A673 (cell line): ENCODE measurements at regions not wholly inside any gene's neighbourhood (a gene's known extent, or its start where the extent isn't known, plus 50 kb on each side); places are given as distances from the start of the nearest gene placed in this dataset.

Experiments used
- BruUV-seq: library from RNA; stranded (reverse); fragments of 400-500 nt; replicated peaks from 2 replicates; lab custom pipeline; 2021; lab: Mats Ljungman, UMichigan
- CTCF ChIA-PET: fragments of 300-600 bp; sonication (Branson Sonifier 250); formaldehyde crosslinking; loops from one replicate; lab custom pipeline; 2022; ENCODE audit warnings: antibody characterized with exemption; lab: Charles Lee
- POLR2A ChIA-PET: fragments of 300-600 bp; sonication (Branson Sonifier 250); formaldehyde crosslinking; loops from one replicate; lab custom pipeline; 2022; ENCODE audit warnings: antibody characterized with exemption; ENCODE audit not compliant: low non-redundant PET; lab: Charles Lee
- DNase-seq: peaks from one replicate; pipeline ENCODE4 v3.0.0-alpha.2; 2015; ENCODE audit warnings: low spot score
- H3K27ac ChIP-seq: fragments of 200-600 bp; sonication (generic); 2 replicates; pipeline ENCODE4 v1.5.1; 2016; ENCODE audit warnings: mixed run types, low read depth, mild to moderate bottlenecking, mixed read lengths, antibody characterized with exemption, low read length; ENCODE audit not compliant: poor library complexity, severe bottlenecking
- H3K27me3 ChIP-seq: fragments of 200-600 bp; sonication (generic); replicated peaks from 2 replicates; pipeline ENCODE4 v1.6.1; 2017; ENCODE audit warnings: mixed run types, low read depth, mild to moderate bottlenecking, mixed read lengths, antibody characterized with exemption, low read length; ENCODE audit not compliant: insufficient read depth, poor library complexity
- H3K36me3 ChIP-seq: fragments of 200-600 bp; sonication (generic); 2 replicates; pipeline ENCODE4 v1.6.1; 2016; ENCODE audit warnings: mixed run types, mild to moderate bottlenecking, mixed read lengths, antibody characterized with exemption, low read length; ENCODE audit not compliant: insufficient read depth, poor library complexity, severe bottlenecking
- H3K4me1 ChIP-seq: fragments of 200-600 bp; sonication (generic); 2 replicates; pipeline ENCODE4 v1.6.1; 2017; ENCODE audit warnings: mixed run types, mild to moderate bottlenecking, mixed read lengths, antibody characterized with exemption, low read length; ENCODE audit not compliant: insufficient read depth, poor library complexity, severe bottlenecking
- H3K4me3 ChIP-seq: fragments of 200-600 bp; sonication (generic); 2 replicates; pipeline ENCODE4 v1.5.1; 2016; ENCODE audit warnings: low read depth, mixed run types, mild to moderate bottlenecking, mixed read lengths, low read length; ENCODE audit not compliant: poor library complexity, severe bottlenecking
- H3K9me3 ChIP-seq: fragments of 200-600 bp; sonication (generic); 2 replicates; pipeline ENCODE4 v1.6.1; 2016; ENCODE audit warnings: mixed run types, low read depth, mild to moderate bottlenecking, mixed read lengths, antibody characterized with exemption, low read length; ENCODE audit not compliant: poor library complexity, severe bottlenecking
- CTCF ChIP-seq: fragments of 300-800, 200-600 bp; sonication (generic); conservative IDR thresholded peaks from 2 replicates; pipeline ENCODE4 v1.5.1; 2017; ENCODE audit warnings: low read depth, mild to moderate bottlenecking, antibody characterized with exemption, low read length, moderate library complexity, mixed read lengths
- EZH2 ChIP-seq: fragments of 200-600 bp; sonication (generic); IDR thresholded peaks from 2 replicates; pipeline ENCODE4 v1.6.1; 2017; ENCODE audit warnings: borderline replicate concordance, low read depth, mild to moderate bottlenecking, mixed read lengths, antibody characterized with exemption, low read length; ENCODE audit not compliant: poor library complexity, severe bottlenecking
- intact Hi-C: fragments of 100-400 bp; cut with micrococcal nuclease; formaldehyde crosslinking; loops from one replicate; pipeline ENCODE4 v1.10.0; 2022; ENCODE audit not compliant: unreplicated experiment

GRCh38 chr4:176988226-176988625, 195.5 kb upstream of the VEGFC start:
- Histone ChIP-seq H3K27me3 (no peaks in the 10 kb centered on the region), H3K4me1 (no peaks in the 10 kb centered on the region), H3K9me3 (no peaks in the 10 kb centered on the region), H3K27ac (no peak overlapping the region), H3K36me3 (no peaks in the 10 kb centered on the region), H3K4me3 (no peak overlapping the region)
- ChIA-PET CTCF (no interaction called here), POLR2A (no interaction called here)
- DNase-seq: peak; percentile 54
- TF ChIP-seq EZH2: no peak
- TF ChIP-seq CTCF: no peak
- intact Hi-C loops: no loop called here
- no TSS peak for BruUV-seq

GRCh38 chr4:176989186-176989585, 196.5 kb upstream of the VEGFC start:
- H3K4me1 ChIP-seq: no peaks in the 10 kb centered on the region
- intact Hi-C loops: no loop called here
- TF ChIP-seq CTCF (no peak), EZH2 (no peak)
- no peaks in the 10 kb centered on the region for H3K9me3 ChIP-seq
- no peaks in the 10 kb centered on the region for H3K36me3 ChIP-seq
- no TSS peak for BruUV-seq
- no peak overlapping the region for H3K27ac ChIP-seq
- ChIA-PET CTCF (no interaction called here), POLR2A (no interaction called here)
- H3K4me3 ChIP-seq: no peak overlapping the region
- H3K27me3 ChIP-seq: no peaks in the 10 kb centered on the region
- no peak for DNase-seq

GRCh38 chr4:176999935-177000543, 207.3 kb upstream of the VEGFC start:
- DNase-seq: no peak
- no peaks in the 10 kb centered on the region for H3K36me3 ChIP-seq
- no peak overlapping the region for H3K4me3 ChIP-seq
- H3K9me3 ChIP-seq: peaks cover 5% of the 10 kb centered on the region
- no peak overlapping the region for H3K27ac ChIP-seq
- TF ChIP-seq EZH2: no peak
- TF ChIP-seq CTCF: no peak
- intact Hi-C loops: no loop called here
- no peaks in the 10 kb centered on the region for H3K4me1 ChIP-seq
- no peaks in the 10 kb centered on the region for H3K27me3 ChIP-seq
- BruUV-seq: no TSS peak
- CTCF ChIA-PET: no interaction called here
- POLR2A ChIA-PET: no interaction called here
